ENCODE measurements at regions not wholly inside any gene's neighbourhood (a gene's known extent, or its start where the extent isn't known, plus 50 kb on each side); places are given as distances from the start of the nearest gene placed in this dataset.

DNA sequence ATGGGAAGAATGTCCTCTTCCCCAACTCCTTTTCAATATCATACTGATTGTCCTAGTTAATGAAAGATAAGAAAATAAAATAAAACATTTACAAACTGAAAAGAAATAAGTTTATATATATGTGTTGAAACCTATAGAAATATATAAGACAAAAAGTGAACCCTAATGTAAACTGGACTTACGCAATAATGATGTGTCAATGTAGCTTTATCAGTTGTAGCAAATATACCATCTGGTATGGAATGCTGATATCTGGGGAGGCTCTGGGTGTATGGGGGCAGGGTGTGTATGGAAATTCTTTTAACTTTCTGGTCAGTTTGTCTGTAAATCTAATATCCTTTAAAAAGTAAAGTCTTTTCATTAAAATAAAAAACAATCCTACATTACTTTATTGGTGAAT is 603.9 kb downstream of the DMRTA1 start:
- ATAC-seq (replicated peaks in 1 of 2) (no peak), DNase-seq (no peak)
- no peaks in the 10 kb centered on the region for H3K4me1 Mint-ChIP-seq (ENCODE audit: low read depth)
- no peak overlapping the region for H3K4me3 Mint-ChIP-seq
- H3K36me3 Mint-ChIP-seq (ENCODE audit: insufficient read depth in 2 of 2), result no peaks in the 10 kb centered on the region
- H3K27me3 Mint-ChIP-seq (ENCODE audit: low read depth), result no peaks in the 10 kb centered on the region
- peaks cover 5% of the 10 kb centered on the region in 2 donors for H3K9me3 Mint-ChIP-seq
- no peak overlapping the region for H3K27ac Mint-ChIP-seq

- Mint-ChIP-seq H3K27me3 (ENCODE audit: low read depth) (no peaks in the 10 kb centered on the region), H3K36me3 (ENCODE audit: insufficient read depth in 2 of 2) (no peaks in the 10 kb centered on the region), H3K27ac (no peak overlapping the region), H3K4me1 (ENCODE audit: low read depth) (no peaks in the 10 kb centered on the region), H3K9me3 (peaks cover 4 to 6% of the 10 kb centered on the region in 2 donors), H3K4me3 (no peak overlapping the region)
- no peak for ATAC-seq (replicated peaks in 1 of 2)
- no peak for DNase-seq
Measured at GRCh38 chr9:23073136-23073535, 626.5 kb downstream of the DMRTA1 start.

DNA sequence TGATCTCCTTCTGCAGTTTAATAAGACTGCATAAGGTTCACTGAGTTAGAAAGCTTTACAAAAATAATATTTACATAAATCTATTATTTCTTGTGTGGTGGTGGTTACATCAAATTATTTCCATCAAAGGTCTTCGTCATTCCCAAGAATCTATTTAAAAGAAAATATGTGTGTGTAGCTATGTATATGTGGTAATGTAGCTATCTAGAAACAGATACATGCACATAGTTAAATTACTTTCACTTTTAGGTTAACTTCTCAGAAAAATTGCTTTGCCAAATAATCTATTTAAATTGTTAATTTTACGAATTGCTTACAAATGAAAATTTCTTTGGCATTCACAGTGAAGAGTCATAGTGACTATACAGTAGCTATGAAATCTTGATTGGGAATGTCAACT is 633.2 kb downstream of the DMRTA1 start:
- H3K36me3 Mint-ChIP-seq (ENCODE audit: insufficient read depth in 2 of 2), result no peaks in the 10 kb centered on the region
- H3K9me3 Mint-ChIP-seq, result peaks cover 3 to 6% of the 10 kb centered on the region in 2 donors
- H3K4me1 Mint-ChIP-seq (ENCODE audit: low read depth), result no peaks in the 10 kb centered on the region
- H3K27me3 Mint-ChIP-seq (ENCODE audit: low read depth), result no peaks in the 10 kb centered on the region
- no peak for ATAC-seq (replicated peaks in 1 of 2)
- no peak overlapping the region for H3K27ac Mint-ChIP-seq
- no peak for DNase-seq
- H3K4me3 Mint-ChIP-seq, result no peak overlapping the region

GRCh38 chr9:23081377-23081776 is 634.8 kb downstream of the DMRTA1 start:
- peaks cover 6 to 7% of the 10 kb centered on the region in 2 donors for H3K9me3 Mint-ChIP-seq
- H3K4me1 Mint-ChIP-seq (ENCODE audit: low read depth), result no peaks in the 10 kb centered on the region
- H3K27me3 Mint-ChIP-seq (ENCODE audit: low read depth), result no peaks in the 10 kb centered on the region
- H3K4me3 Mint-ChIP-seq, result no peak overlapping the region
- no peak for DNase-seq
- H3K27ac Mint-ChIP-seq, result no peak overlapping the region
- no peaks in the 10 kb centered on the region for H3K36me3 Mint-ChIP-seq (ENCODE audit: insufficient read depth in 2 of 2)
- no peak for ATAC-seq (replicated peaks in 1 of 2)

DNA sequence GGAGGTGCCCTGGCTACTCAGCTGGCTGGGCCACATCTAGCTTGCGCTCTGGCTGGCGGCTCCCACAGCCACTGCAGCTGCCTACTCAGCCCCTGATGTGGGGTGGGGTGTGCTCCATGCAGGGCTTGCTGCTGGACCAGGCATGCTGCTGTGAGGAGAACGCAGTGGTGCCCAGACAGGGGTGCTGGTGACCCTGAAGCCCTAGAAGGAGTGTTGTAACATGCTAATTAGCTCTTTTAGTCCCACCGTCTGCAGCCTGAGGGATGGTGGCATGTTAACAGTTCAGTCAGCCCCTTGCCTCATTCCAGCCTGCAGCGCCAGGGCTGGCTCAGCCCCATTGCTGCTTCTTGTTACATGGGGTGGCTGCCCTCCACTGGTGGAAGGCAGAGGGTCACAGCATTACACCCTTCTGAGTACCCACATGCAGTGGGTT is 642.3 kb downstream of the DMRTA1 start:
- Mint-ChIP-seq H3K27me3 (ENCODE audit: low read depth) (no peaks in the 10 kb centered on the region), H3K4me1 (ENCODE audit: low read depth) (no peaks in the 10 kb centered on the region), H3K9me3 (peaks cover 7 to 11% of the 10 kb centered on the region in 2 donors), H3K27ac (no peak overlapping the region), H3K4me3 (no peak overlapping the region), H3K36me3 (ENCODE audit: insufficient read depth in 2 of 2) (peaks cover 0 to 2% of the 10 kb centered on the region in 2 donors)
- ATAC-seq (replicated peaks in 1 of 2) (no peak), DNase-seq (no peak)

DNA sequence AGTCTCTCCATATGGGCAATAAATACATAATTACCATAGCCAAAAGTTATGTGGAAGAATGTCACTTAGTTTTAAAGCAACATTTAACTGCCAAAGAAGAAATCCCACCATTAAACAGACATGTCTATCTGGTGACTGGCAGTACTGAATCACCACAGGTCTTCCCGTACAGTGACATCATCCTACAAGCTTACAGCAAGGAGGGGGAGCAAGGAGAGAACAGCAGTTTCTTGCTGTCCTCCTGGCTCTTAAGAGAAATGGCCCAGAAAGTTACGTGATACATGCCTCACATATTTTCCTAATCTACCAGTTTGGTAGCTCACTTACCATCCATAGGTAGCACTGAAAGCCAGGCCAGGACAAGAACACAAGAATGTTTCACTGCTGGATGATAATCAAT is 671.0 kb downstream of the DMRTA1 start:
- Mint-ChIP-seq H3K4me3 (no peak overlapping the region), H3K27me3 (ENCODE audit: low read depth) (no peaks in the 10 kb centered on the region), H3K36me3 (ENCODE audit: insufficient read depth in 2 of 2) (no peaks in the 10 kb centered on the region), H3K27ac (no peak overlapping the region), H3K4me1 (ENCODE audit: low read depth) (no peaks in the 10 kb centered on the region), H3K9me3 (peaks cover 5% of the 10 kb centered on the region in 2 donors)
- DNase-seq (no peak), ATAC-seq (replicated peaks in 1 of 2) (no peak)

GRCh38 chr9:23120630-23121029 is 674.0 kb downstream of the DMRTA1 start:
- Mint-ChIP-seq H3K36me3 (ENCODE audit: insufficient read depth in 2 of 2) (no peaks in the 10 kb centered on the region), H3K4me1 (ENCODE audit: low read depth) (no peaks in the 10 kb centered on the region), H3K27ac (no peak overlapping the region), H3K9me3 (peaks cover 5% of the 10 kb centered on the region in 2 donors), H3K4me3 (no peak overlapping the region), H3K27me3 (ENCODE audit: low read depth) (no peaks in the 10 kb centered on the region)
- ATAC-seq (replicated peaks in 1 of 2), result no peak
- no peak for DNase-seq

- H3K36me3 Mint-ChIP-seq (ENCODE audit: insufficient read depth in 2 of 2), result no peaks in the 10 kb centered on the region
- peaks cover 2 to 3% of the 10 kb centered on the region in 2 donors for H3K9me3 Mint-ChIP-seq
- no peaks in the 10 kb centered on the region for H3K4me1 Mint-ChIP-seq (ENCODE audit: low read depth)
- no peak overlapping the region for H3K27ac Mint-ChIP-seq
- ATAC-seq (replicated peaks in 1 of 2), result no peak
- no peak overlapping the region for H3K4me3 Mint-ChIP-seq
- peak in 1 of 2 donors; percentile 1 for DNase-seq
- H3K27me3 Mint-ChIP-seq (ENCODE audit: low read depth), result no peaks in the 10 kb centered on the region
Measured at GRCh38 chr9:23123048-23123632, 676.5 kb downstream of the DMRTA1 start.

GRCh38 chr9:23145467-23145866 is 680.6 kb downstream of the ELAVL2 start:
- Mint-ChIP-seq H3K36me3 (ENCODE audit: insufficient read depth in 2 of 2) (no peaks in the 10 kb centered on the region), H3K27ac (no peak overlapping the region), H3K4me3 (no peak overlapping the region), H3K9me3 (peaks cover 6 to 11% of the 10 kb centered on the region in 2 donors), H3K27me3 (ENCODE audit: low read depth) (no peaks in the 10 kb centered on the region), H3K4me1 (ENCODE audit: low read depth) (no peaks in the 10 kb centered on the region)
- ATAC-seq (replicated peaks in 1 of 2), result no peak
- no peak for DNase-seq

GRCh38 chr9:23153058-23153457 is 673.0 kb downstream of the ELAVL2 start:
- no peak for ATAC-seq (replicated peaks in 1 of 2)
- H3K4me3 Mint-ChIP-seq, result no peak overlapping the region
- H3K27ac Mint-ChIP-seq, result no peak overlapping the region

GRCh38 chr9:23160491-23160890 is 665.5 kb downstream of the ELAVL2 start:
- Mint-ChIP-seq H3K27me3 (ENCODE audit: low read depth) (no peaks in the 10 kb centered on the region), H3K4me1 (ENCODE audit: low read depth) (no peaks in the 10 kb centered on the region), H3K9me3 (peaks cover 8 to 10% of the 10 kb centered on the region in 2 donors), H3K4me3 (no peak overlapping the region), H3K27ac (no peak overlapping the region), H3K36me3 (ENCODE audit: insufficient read depth in 2 of 2) (peaks cover 0 to 4% of the 10 kb centered on the region in 2 donors)
- DNase-seq, result no peak
- ATAC-seq (replicated peaks in 1 of 2), result no peak

More at GRCh38 chr9:23153058-23153457, 673.0 kb downstream of the ELAVL2 start:
- Mint-ChIP-seq H3K27me3 (ENCODE audit: low read depth) (no peaks in the 10 kb centered on the region), H3K9me3 (peaks cover 5 to 6% of the 10 kb centered on the region in 2 donors), H3K36me3 (ENCODE audit: insufficient read depth in 2 of 2) (no peaks in the 10 kb centered on the region), H3K4me1 (ENCODE audit: low read depth) (no peaks in the 10 kb centered on the region)
- DNase-seq, result no peak

DNA sequence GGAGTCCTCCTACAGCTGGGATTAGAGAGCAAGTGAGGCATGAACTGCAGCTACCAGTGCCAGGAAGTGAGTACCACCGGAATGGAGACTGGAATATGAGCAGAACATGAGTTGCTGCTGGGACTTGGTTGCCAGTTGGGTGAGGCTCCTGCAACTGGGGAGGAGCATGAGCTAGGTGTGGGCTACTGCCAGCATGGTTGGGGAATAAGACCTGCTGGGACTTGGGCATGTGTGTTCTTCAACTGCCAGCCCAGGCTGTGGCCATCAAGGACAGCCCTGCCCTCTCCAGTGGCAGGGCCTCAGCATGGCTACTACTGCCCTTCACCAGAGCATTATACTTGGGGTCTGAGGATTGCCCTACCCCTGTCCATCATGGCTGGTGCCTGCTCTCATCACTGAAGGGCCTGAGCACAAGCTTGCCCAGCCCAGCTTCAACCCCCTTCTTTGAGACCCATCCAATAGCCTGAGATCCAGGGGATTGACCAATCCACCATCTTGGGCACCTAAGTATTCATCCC is 665.0 kb downstream of the ELAVL2 start:
- H3K9me3 Mint-ChIP-seq, result peaks cover 10 to 12% of the 10 kb centered on the region in 2 donors
- no peaks in the 10 kb centered on the region for H3K27me3 Mint-ChIP-seq (ENCODE audit: low read depth)
- DNase-seq (no peak), ATAC-seq (replicated peaks in 1 of 2) (no peak)
- no peak overlapping the region for H3K27ac Mint-ChIP-seq
- H3K4me3 Mint-ChIP-seq, result no peak overlapping the region
- H3K4me1 Mint-ChIP-seq (ENCODE audit: low read depth), result no peaks in the 10 kb centered on the region
- H3K36me3 Mint-ChIP-seq (ENCODE audit: insufficient read depth in 2 of 2), result peaks cover 0 to 5% of the 10 kb centered on the region in 2 donors

GRCh38 chr9:23162789-23163188 is 663.3 kb downstream of the ELAVL2 start:
- H3K4me1 Mint-ChIP-seq (ENCODE audit: low read depth), result no peaks in the 10 kb centered on the region
- no peak for DNase-seq
- H3K4me3 Mint-ChIP-seq, result no peak overlapping the region
- no peaks in the 10 kb centered on the region for H3K27me3 Mint-ChIP-seq (ENCODE audit: low read depth)
- ATAC-seq (replicated peaks in 1 of 2), result no peak
- peaks cover 13 to 15% of the 10 kb centered on the region in 2 donors for H3K9me3 Mint-ChIP-seq
- no peak overlapping the region for H3K27ac Mint-ChIP-seq
- H3K36me3 Mint-ChIP-seq (ENCODE audit: insufficient read depth in 2 of 2), result peaks cover 0 to 5% of the 10 kb centered on the region in 2 donors

- H3K27ac Mint-ChIP-seq, result no peak overlapping the region
- ATAC-seq (replicated peaks in 1 of 2) (no peak), DNase-seq (no peak)
- H3K27me3 Mint-ChIP-seq (ENCODE audit: low read depth), result no peaks in the 10 kb centered on the region
- no peaks in the 10 kb centered on the region for H3K36me3 Mint-ChIP-seq (ENCODE audit: insufficient read depth in 2 of 2)
- H3K9me3 Mint-ChIP-seq, result peaks cover 7 to 8% of the 10 kb centered on the region in 2 donors
- no peaks in the 10 kb centered on the region for H3K4me1 Mint-ChIP-seq (ENCODE audit: low read depth)
- no peak overlapping the region for H3K4me3 Mint-ChIP-seq
Measured at GRCh38 chr9:23171479-23171878, 654.6 kb downstream of the ELAVL2 start.

Data from activated T-cell treated with anti-CD3 and anti-CD28 coated beads, Interleukin-2, amount 50 U/mL, for 72 hours (primary cell).